ENCODE measurements at regions not wholly inside any gene's neighbourhood (a gene's known extent, or its start where the extent isn't known, plus 50 kb on each side); places are given as distances from the start of the nearest gene placed in this dataset.

- TF ChIP-seq CTCF (IDR thresholded peaks at IDR 0.05) = no peak
- no peak for TF ChIP-seq POLR2A (IDR thresholded peaks at IDR 0.05)
Observed at GRCh38 chr7:52771177-52771576, 264.3 kb upstream of the POM121L12 start.

All from right lobe of liver (tissue), 4 donors.